IPS-18c (cell line): ENCODE measurements at regions not wholly inside any gene's neighbourhood (a gene's known extent, or its start where the extent isn't known, plus 50 kb on each side); places are given as distances from the start of the nearest gene placed in this dataset.

Source experiments
- H3K4me3 ChIP-seq: 2 replicates; pipeline ENCODE4 v1.7.0; 2013; ENCODE audit warnings: low read depth, mild to moderate bottlenecking, low read length, moderate library complexity; ENCODE audit not compliant: insufficient read depth
- H3K9me3 ChIP-seq: one replicate; pipeline ENCODE4 v1.6.1; 2013; ENCODE audit warnings: mild to moderate bottlenecking, low read length, moderate library complexity; ENCODE audit not compliant: control insufficient read depth, insufficient read depth

DNA sequence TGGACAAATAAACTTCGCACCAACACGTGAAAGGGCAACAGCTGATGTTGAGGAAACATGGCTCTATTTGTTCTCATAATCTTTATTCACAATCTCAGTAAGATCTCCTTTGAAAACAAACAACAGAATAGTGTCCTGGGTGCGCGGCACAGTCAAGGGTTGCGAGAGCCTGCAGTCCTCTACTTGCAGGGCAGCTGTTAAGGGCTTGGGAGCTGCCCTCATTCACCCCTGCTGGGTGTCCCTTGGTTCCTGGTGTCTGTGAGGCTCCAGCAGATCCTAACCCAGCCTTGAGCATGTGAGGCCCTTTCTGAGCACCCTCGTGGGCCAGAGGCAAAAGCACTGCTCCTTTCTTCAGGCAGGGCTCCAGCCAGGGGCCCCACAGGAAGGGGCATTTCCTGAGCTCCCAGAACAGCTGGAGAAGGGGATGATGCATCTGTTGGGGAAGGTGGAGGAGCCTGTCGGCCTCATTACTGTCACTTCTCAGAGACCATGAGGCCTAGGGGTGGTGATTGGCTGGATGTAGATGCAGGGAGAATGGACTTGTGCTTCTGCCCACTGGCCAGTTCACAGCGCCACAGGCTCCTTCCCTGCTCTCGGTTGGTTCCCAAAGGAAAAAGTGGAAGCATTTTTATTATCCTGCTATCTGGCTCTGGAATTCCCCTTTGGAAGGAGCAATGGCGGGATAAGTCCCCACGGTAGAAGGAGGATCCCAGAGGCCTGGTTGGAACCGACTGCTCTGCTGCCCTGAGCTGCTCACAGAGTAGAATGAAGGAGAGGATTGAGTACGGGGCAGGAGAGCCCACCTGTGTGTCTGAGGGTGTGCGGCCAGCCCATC, 51.9 kb upstream of the KLF13 start:
- H3K9me3 ChIP-seq, result no peaks in the 10 kb centered on the region

DNA sequence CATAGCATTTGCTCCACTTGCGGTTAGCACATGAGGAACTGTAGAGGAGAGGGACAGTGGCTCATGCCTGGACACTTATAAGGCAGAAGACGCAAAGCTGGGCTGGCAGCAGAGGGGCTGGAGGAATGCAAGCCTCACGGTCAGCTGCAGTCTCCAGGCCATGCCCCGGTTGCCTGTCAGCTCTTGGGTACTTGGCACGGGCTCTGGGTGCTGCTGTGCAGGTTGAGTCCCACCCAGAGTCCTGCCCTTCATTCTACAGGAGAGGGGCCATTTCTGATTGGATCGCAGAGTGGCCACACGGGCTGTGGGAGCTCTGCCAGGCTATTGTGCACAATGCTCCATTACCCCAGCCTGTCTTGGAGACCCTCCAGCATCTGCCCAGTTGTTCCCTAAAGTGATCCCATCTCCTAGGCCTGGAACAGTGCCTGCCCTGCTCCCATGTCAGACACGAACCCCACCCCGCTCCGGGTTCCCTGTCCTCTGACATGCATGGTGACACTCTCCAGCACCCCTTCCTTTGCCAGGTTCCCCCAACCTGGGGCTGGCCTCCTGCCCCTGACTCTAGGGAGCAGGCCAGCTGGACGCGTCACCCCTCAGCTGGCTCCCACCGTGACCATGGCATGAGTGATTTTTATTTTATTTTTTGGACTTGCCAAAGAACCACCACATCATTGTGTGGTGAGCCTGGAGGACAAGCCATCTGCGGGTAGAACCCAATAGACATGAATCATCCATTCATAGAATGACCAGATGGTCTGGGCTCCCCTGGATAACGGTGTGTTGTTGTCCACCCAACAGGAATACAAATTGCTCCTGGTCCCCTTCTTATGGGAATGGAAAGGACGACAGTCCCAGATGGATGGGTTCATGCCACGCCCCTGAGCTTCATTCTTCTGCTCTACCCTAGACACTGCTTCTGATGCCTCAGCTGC, 51.0 kb upstream of the KLF13 start:
- Histone ChIP-seq H3K4me3 (no peak overlapping the region), H3K9me3 (no peaks in the 10 kb centered on the region)

More for the DNA sequence above, 51.9 kb upstream of the KLF13 start:
- H3K4me3 ChIP-seq, result no peak overlapping the region

DNA sequence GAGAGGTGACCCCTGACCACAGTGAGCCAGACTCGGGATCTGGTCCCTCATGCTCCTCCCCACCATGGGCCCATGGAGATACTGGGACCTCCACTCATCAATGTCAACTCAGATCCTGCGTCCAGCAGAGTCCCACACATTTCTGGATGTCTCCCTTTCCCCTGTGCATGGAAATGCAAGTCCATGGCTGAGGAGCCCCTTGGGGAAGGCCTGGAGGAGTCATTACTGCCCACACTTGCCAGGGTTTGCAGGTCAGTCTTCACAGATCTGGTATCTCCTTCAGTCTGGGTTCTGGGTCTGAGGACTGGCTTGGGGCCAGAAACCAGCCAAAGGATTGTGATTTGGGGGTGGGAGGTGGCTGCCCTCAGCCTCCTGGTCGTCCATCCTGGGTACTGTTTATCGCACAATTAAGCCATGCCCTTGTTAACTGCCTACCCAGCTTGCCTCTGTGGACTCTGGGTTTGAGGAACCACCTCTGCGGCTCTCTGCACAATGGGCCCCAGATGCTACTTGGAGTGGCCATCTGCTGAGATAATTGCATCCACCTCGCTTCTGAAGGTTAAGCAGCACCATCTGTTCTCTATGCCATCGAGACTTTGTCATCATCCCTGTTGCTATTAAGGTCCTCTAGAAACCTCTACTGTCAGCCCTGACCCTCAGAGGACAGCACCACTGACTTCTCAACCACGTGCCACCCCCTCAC, 49.9 kb upstream of the KLF13 start:
- H3K9me3 ChIP-seq, result no peaks in the 10 kb centered on the region

More for the DNA sequence above, 49.9 kb upstream of the KLF13 start:
- H3K4me3 ChIP-seq, result no peak overlapping the region
